ENCODE measurements at regions not wholly inside any gene's neighbourhood (a gene's known extent, or its start where the extent isn't known, plus 50 kb on each side); places are given as distances from the start of the nearest gene placed in this dataset.

GRCh38 chr18:26721854-26722564 lies 143.5 kb downstream of the AQP4 start:
- in situ Hi-C loops (cut with HindIII; ENCODE audit: low sequenced_read_pairs) = no loop called here

GRCh38 chr18:26719896-26720295 lies 145.6 kb downstream of the AQP4 start:
- TF ChIP-seq CTCF (IDR thresholded peaks at IDR 0.05; ENCODE audit: low read depth, low read length, missing control alignments) = no peak
- in situ Hi-C loops (cut with HindIII; ENCODE audit: low sequenced_read_pairs) = no loop called here
- DNase-seq (ENCODE audit: low read depth) = no peak
- no peak overlapping the region for H3K4me3 ChIP-seq (ENCODE audit: low read depth, low read length)

More at GRCh38 chr18:26721854-26722564, 143.5 kb downstream of the AQP4 start:
- no peak for DNase-seq (ENCODE audit: low read depth)
- TF ChIP-seq CTCF (IDR thresholded peaks at IDR 0.05; ENCODE audit: low read depth, low read length, missing control alignments) = no peak
- H3K4me3 ChIP-seq (ENCODE audit: low read depth, low read length) = no peak overlapping the region

GRCh38 chr18:26717123-26717719 lies 148.3 kb downstream of the AQP4 start:
- H3K4me3 ChIP-seq (ENCODE audit: low read depth, low read length) = no peak overlapping the region
- in situ Hi-C loops (cut with HindIII; ENCODE audit: low sequenced_read_pairs) = no loop called here
- TF ChIP-seq CTCF (IDR thresholded peaks at IDR 0.05; ENCODE audit: low read depth, low read length, missing control alignments) = no peak
- no peak for DNase-seq (ENCODE audit: low read depth)

- no peak for DNase-seq (ENCODE audit: low read depth)
- no peak for TF ChIP-seq CTCF (IDR thresholded peaks at IDR 0.05; ENCODE audit: low read depth, low read length, missing control alignments)
- in situ Hi-C loops (cut with HindIII; ENCODE audit: low sequenced_read_pairs) = no loop called here
- no peak overlapping the region for H3K4me3 ChIP-seq (ENCODE audit: low read depth, low read length)
These were observed 150.8 kb downstream of the AQP4 start for GRCh38 chr18:26714739-26715138.

- in situ Hi-C loops (cut with HindIII; ENCODE audit: low sequenced_read_pairs) = no loop called here
- H3K4me3 ChIP-seq (ENCODE audit: low read depth, low read length) = no peak overlapping the region
- DNase-seq (ENCODE audit: low read depth) = no peak
- no peak for TF ChIP-seq CTCF (IDR thresholded peaks at IDR 0.05; ENCODE audit: low read depth, low read length, missing control alignments)
These were observed 153.8 kb downstream of the AQP4 start for GRCh38 chr18:26711756-26712155.

- no peak for DNase-seq (ENCODE audit: low read depth)
- no peak for TF ChIP-seq CTCF (IDR thresholded peaks at IDR 0.05; ENCODE audit: low read depth, low read length, missing control alignments)
- no peak overlapping the region for H3K4me3 ChIP-seq (ENCODE audit: low read depth, low read length)
- in situ Hi-C loops (cut with HindIII; ENCODE audit: low sequenced_read_pairs) = no loop called here
These were observed 154.9 kb downstream of the AQP4 start for GRCh38 chr18:26710470-26711096.

All from astrocyte of the cerebellum (primary cell).